Vagina (tissue), 2 donors: ENCODE measurements at regions not wholly inside any gene's neighbourhood (a gene's known extent, or its start where the extent isn't known, plus 50 kb on each side); places are given as distances from the start of the nearest gene placed in this dataset.

Experiments
- DNase-seq, 2 donors: peaks; one replicate each; pipeline ENCODE4 v3.0.0-alpha.2; 2017; ENCODE audit errors: extremely low spot score in 2 of 2
- H3K27ac ChIP-seq: fragments of 200-600 bp; sonication (generic); one replicate; pipeline ENCODE4 v1.5.1; 2019
- H3K27me3 ChIP-seq: fragments of 200-600 bp; sonication (generic); one replicate; pipeline ENCODE4 v1.5.1; 2019
- H3K36me3 ChIP-seq, 2 donors: fragments of 200-600 bp; sonication (generic); one replicate each; pipeline ENCODE4 v1.5.1; 2017 to 2019
- H3K4me1 ChIP-seq: fragments of 200-600 bp; sonication (generic); one replicate; pipeline ENCODE4 v1.5.1; 2019
- H3K4me3 ChIP-seq, 2 donors: fragments of 200-600 bp; sonication (generic); 1 replicate in 1 of 2; 2 replicates in 1 of 2; pipeline ENCODE4 v1.5.1; 2016 to 2019
- H3K9me3 ChIP-seq: fragments of 200-600 bp; sonication (generic); one replicate; pipeline ENCODE4 v1.5.1; 2019
- CTCF ChIP-seq, 3 experiments: fragments of 450-650 bp in 2 of 3; fragments of 200-600 bp in 1 of 3; sonication (generic) in 1 of 3; IDR thresholded peaks; one replicate each; pipeline ENCODE4 v1.5.1; 2017 to 2019; ENCODE audit warnings: antibody characterized with exemption in 3 of 3, mild to moderate bottlenecking in 2 of 3, moderate library complexity in 2 of 3
- POLR2A ChIP-seq, 2 donors: fragments of 450-650 bp; IDR thresholded peaks; one replicate each; pipeline ENCODE4 v1.6.1; 2017; ENCODE audit warnings: antibody characterized with exemption in 2 of 2, mild to moderate bottlenecking in 2 of 2, moderate library complexity in 2 of 2
- POLR2AphosphoS5 ChIP-seq, 2 donors: sonication (generic); formaldehyde crosslinking; IDR thresholded peaks; one replicate each; pipeline ENCODE4 v1.9.0; 2017; ENCODE audit warnings: antibody characterized with exemption in 2 of 2, mild to moderate bottlenecking in 2 of 2, low read depth in 1 of 2; ENCODE audit not compliant: insufficient read depth in 1 of 2
- intact Hi-C: fragments of 100-400 bp; cut with DNase I; formaldehyde crosslinking; loops from one replicate; pipeline ENCODE4 v1.15.1; 2023

GRCh38 chr9:78921341-78921740 lies 624.4 kb downstream of the PSAT1 start:
- no peaks in the 10 kb centered on the region for H3K9me3 ChIP-seq
- TF ChIP-seq POLR2AphosphoS5 (IDR thresholded peaks at IDR 0.05; ENCODE audit: insufficient read depth in 1 of 2, low read depth in 1 of 2) (no peak), CTCF (IDR thresholded peaks at IDR 0.05) (no peak), POLR2A (IDR thresholded peaks at IDR 0.05) (no peak)
- no peak for DNase-seq
- H3K4me1 ChIP-seq, result no peaks in the 10 kb centered on the region
- no peaks in the 10 kb centered on the region for H3K27me3 ChIP-seq
- no peaks in the 10 kb centered on the region for H3K36me3 ChIP-seq
- intact Hi-C loops, result no loop called here
- no peak overlapping the region for H3K4me3 ChIP-seq
- H3K27ac ChIP-seq, result no peak overlapping the region

- intact Hi-C loops, result no loop called here
- Histone ChIP-seq H3K27ac (no peak overlapping the region), H3K9me3 (no peaks in the 10 kb centered on the region), H3K36me3 (no peaks in the 10 kb centered on the region), H3K4me3 (no peak overlapping the region), H3K4me1 (no peaks in the 10 kb centered on the region), H3K27me3 (no peaks in the 10 kb centered on the region)
- TF ChIP-seq POLR2AphosphoS5 (IDR thresholded peaks at IDR 0.05; ENCODE audit: insufficient read depth in 1 of 2, low read depth in 1 of 2) (no peak), CTCF (IDR thresholded peaks at IDR 0.05) (no peak), POLR2A (IDR thresholded peaks at IDR 0.05) (no peak)
- no peak for DNase-seq
Measured at GRCh38 chr9:78923966-78924659, 627.2 kb downstream of the PSAT1 start.

- no peaks in the 10 kb centered on the region for H3K36me3 ChIP-seq
- no peak overlapping the region for H3K4me3 ChIP-seq
- no peaks in the 10 kb centered on the region for H3K4me1 ChIP-seq
- intact Hi-C loops, result no loop called here
- DNase-seq, result no peak
- H3K27me3 ChIP-seq, result no peaks in the 10 kb centered on the region
- TF ChIP-seq CTCF (IDR thresholded peaks at IDR 0.05) (no peak), POLR2AphosphoS5 (IDR thresholded peaks at IDR 0.05; ENCODE audit: insufficient read depth in 1 of 2, low read depth in 1 of 2) (no peak), POLR2A (IDR thresholded peaks at IDR 0.05) (no peak)
- H3K27ac ChIP-seq, result no peak overlapping the region
- no peaks in the 10 kb centered on the region for H3K9me3 ChIP-seq
Measured at GRCh38 chr9:78927099-78927940, 630.4 kb downstream of the PSAT1 start.

GRCh38 chr9:78928625-78929405 lies 631.9 kb downstream of the PSAT1 start:
- DNase-seq, result no peak
- Histone ChIP-seq H3K9me3 (no peaks in the 10 kb centered on the region), H3K4me3 (no peak overlapping the region), H3K27me3 (no peaks in the 10 kb centered on the region), H3K36me3 (no peaks in the 10 kb centered on the region), H3K27ac (no peak overlapping the region), H3K4me1 (no peaks in the 10 kb centered on the region)
- intact Hi-C loops, result no loop called here
- TF ChIP-seq POLR2A (IDR thresholded peaks at IDR 0.05), result no peak
- no peak for TF ChIP-seq CTCF (IDR thresholded peaks at IDR 0.05)
- TF ChIP-seq POLR2AphosphoS5 (IDR thresholded peaks at IDR 0.05; ENCODE audit: insufficient read depth in 1 of 2, low read depth in 1 of 2), result no peak
